Hematopoietic multipotent progenitor cell (in vitro differentiated cells): ENCODE measurements at regions not wholly inside any gene's neighbourhood (a gene's known extent, or its start where the extent isn't known, plus 50 kb on each side); places are given as distances from the start of the nearest gene placed in this dataset.
"Not testable (repeated sequence)": the region's sequence is repeated elsewhere in the genome, so short reads cannot be mapped to it uniquely, and the experiment has no call there.

Source experiments
- DNase-seq, 3 donors: peaks; one replicate each; pipeline ENCODE4 v3.0.0-alpha.2; 2011 to 2015; ENCODE audit warnings: low read depth in 2 of 3, low spot score in 2 of 3

GRCh38 chr4:179709961-179710624 is 2267.9 kb upstream of the AGA start:
- DNase-seq: no peak

GRCh38 chr4:179719766-179720450 is 2277.7 kb upstream of the AGA start:
- no peak for DNase-seq

- DNase-seq: not testable (repeated sequence)
Observed at GRCh38 chr4:179726491-179726890, 2284.3 kb upstream of the AGA start.

- DNase-seq: no peak
Observed at GRCh38 chr4:179728305-179728704, 2286.1 kb upstream of the AGA start.

GRCh38 chr4:179736820-179737219 is 2294.6 kb upstream of the AGA start:
- not testable (repeated sequence) for DNase-seq

DNA sequence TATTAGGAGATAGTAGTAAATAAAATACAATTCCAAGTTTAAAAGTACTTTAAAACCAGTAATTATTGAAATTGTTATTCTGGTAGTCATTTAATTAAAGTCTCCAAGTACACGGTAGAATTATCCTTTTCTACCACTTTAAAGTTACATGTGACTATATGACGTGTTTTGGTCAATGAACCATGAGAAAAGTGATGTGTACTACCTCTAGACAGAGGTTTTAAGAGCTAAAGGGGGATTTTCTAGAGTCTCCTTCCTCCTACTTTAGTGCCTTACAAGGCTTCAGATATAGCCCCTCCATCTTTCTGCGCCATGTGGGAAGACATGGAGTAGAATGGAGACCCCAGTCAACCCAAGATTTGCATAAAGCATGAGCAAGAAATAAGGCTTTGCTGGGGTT is 2296.6 kb upstream of the AGA start:
- DNase-seq: no peak

DNA sequence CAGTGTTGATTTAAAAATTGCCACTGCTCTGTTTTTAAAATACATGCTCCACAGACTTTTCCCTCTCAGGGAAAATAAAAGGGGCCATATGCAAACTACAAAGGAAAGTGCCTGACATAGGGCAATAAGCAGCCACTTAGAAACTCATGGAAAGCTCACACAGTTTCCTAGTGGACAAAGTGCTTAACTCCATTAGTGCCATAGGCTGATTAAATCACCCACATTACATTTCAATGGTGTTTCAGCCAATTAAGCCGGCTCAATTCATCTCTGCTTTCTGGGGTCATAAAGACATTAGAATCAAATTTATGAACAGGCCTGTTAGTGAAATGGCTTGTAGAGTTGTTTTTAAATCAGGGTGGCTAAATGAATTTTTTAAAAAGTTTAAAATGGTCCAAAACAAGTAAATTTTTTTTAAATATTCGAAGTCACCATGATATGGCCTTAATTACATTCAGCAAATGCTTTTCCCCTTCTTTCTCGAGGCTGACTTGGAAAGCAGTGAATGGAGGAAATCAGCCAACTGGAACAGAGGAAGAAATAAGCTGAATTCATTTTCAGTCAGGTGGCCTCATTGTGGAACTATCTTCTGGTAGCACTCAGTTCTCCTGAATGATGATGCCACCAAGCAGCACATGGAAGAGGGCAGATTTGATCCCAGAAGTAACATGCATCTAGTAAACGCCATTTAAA is 2305.1 kb upstream of the AGA start:
- DNase-seq: no peak

GRCh38 chr4:179748837-179749236 is 2306.6 kb upstream of the AGA start:
- DNase-seq: no peak

GRCh38 chr4:179750374-179750773 is 2308.1 kb upstream of the AGA start:
- peak in 2 of 3 donors; percentile 56 to 86 for DNase-seq

DNA sequence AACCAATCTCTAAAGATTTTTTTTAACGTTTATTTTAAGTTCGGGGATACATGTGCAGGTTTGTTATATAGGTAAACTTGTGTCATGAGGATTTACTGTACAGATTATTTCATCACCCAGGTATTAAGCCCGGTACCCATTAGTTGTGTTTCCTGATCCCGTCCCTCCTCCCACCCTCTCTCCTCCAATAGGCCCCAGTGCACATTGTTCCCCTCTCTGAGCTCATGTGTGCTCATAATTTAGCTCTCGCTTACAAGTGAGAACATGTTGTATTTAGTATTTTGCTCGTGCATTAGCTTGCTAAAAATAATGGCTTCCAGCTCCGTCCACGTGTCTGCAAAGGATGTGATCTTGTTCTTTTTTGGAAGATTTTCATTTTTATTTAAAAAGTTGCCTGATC is 2309.4 kb upstream of the AGA start:
- DNase-seq: no peak

- DNase-seq: no peak
Observed at GRCh38 chr4:179755322-179755721, 2313.1 kb upstream of the AGA start.

DNA sequence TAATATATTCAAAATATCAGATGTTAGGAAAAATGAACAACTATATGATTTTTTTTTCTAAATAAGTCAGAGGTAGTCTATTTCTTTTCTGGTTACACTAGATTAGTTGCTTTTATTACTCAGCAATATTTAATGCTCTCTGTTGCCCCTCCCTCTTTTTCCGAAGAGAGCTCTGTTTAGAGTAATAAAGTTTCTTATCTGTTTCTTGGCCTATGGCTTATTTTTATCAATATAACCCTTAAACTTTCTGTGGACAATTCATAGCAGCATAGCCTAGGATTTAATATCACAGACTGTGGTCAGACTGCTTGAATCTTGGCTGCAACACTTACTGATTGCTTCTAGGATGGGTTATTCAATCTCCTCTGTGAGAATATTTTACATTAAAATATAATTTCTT is 2315.4 kb upstream of the AGA start:
- DNase-seq: peak in 1 of 3 donors; percentile 9

DNA sequence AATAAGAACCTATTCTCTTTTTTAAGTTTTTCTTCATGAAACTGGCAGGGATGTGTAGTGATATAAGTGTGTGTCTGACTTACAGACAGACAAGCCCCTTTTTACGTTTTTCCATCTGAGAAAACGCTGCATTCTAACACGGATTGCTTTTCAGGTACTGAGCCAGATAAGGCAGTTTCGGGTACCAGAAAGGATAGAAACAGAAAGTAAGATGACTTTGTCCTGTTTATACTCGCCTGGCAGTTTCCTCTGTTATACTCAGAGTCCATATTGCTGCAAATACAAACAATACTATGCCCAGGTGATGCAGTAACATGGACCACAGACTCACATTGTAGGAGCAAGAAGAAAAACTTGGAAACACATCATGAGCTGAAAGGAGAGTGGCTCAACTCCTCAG is 2320.6 kb upstream of the AGA start:
- no peak for DNase-seq

GRCh38 chr4:179766938-179767337 is 2324.7 kb upstream of the AGA start:
- DNase-seq: no peak

- DNase-seq: no peak
Observed at GRCh38 chr4:179768996-179769395, 2326.8 kb upstream of the AGA start.

DNA sequence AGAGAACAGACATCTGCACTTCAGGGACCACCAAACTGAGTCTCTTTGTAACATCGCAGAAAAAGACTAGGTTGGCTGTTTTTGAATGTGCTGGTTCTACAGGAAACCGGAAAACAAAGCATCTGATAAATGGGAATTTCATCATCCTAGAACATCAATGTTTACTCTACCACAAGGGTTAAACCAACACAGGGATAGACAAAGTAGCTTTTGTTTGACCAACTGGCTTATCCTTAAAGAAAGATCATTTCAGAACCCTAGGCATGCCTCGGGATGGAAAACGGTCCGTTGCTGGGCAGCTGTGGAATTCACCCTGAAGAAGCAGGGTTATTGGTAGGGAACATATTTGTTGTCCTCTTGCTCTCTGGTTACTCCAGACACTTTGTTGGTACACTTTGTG is 2355.5 kb upstream of the AGA start:
- DNase-seq: no peak

DNA sequence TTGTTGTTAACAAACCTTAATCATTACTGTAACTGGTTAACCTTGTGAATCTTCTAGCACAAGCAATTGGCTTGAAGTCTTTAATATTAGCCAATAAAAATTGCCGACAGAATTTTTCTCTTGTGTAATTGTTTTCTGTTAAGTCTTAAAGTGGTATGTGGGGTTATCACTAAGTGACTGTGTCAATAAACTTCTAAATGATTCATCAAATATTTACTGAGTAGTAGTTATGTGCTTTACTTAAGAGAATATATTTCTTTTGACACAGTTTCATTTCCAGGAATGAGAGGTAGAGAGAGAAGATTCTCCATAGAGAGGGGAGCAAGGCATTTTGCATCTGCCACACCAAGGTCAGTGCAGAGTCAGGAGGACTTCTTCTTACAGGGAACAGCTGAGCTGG is 2361.6 kb upstream of the AGA start:
- DNase-seq: no peak

DNA sequence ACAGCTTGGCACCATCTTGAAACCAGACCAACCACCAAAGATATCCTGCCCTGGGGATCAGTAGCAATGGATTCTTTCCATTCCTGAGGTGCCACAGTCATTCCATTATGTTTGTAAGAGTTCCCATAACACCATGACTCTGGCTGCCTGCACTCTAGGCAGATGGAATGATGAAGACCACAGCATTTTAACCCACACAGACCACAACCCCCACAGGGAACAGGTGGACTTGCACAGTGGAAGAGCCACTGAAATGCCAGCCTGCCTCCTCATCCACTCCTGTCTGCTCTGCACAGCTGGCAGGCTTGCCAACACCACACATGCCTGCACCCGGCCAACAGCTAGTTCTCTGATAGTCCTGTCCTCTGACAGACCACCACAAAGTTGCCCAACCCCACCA is 2362.2 kb upstream of the AGA start:
- no peak for DNase-seq

GRCh38 chr4:179817317-179817716 is 2375.1 kb upstream of the AGA start:
- DNase-seq: no peak

DNA sequence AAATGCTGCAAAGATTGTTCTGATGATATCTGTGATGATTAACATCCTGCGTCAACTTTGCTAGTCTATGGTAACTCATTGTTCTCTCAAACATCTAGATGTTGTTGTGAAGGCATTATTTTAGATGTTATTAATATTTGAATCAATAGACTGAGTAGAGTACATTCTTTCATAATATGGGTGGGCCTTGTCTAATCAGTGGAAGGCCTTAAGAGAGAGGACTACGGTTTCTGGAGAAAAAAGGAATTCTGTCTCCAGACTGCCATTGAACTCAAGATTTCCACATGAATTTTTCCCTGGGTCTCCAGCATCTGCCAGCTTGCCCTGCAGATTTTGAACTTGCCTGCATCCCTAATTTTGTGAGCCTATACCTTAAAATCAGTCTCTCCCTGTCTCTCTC is 2381.1 kb upstream of the AGA start:
- DNase-seq: no peak

- no peak for DNase-seq
Observed at GRCh38 chr4:179831274-179831673, 2389.0 kb upstream of the AGA start.
